RWPE2 (cell line): ENCODE measurements at regions not wholly inside any gene's neighbourhood (a gene's known extent, or its start where the extent isn't known, plus 50 kb on each side); places are given as distances from the start of the nearest gene placed in this dataset.
A peak's percentile ranks its signal among the peaks of the same experiment; 100 is the strongest.

ENCODE experiments used
- ATAC-seq: fragments of 200-7000 bp; cut with Tn5 transposase; 3 replicates; pipeline ENCODE4 v1.9.1; 2021; ENCODE audit warnings: low read depth
- DNase-seq: peaks from one replicate; pipeline ENCODE4 v3.0.0-alpha.2; 2020; ENCODE audit warnings: low spot score
- H3K27ac ChIP-seq: fragments of 450-650 bp; 2 replicates; pipeline ENCODE4 v1.5.1; 2017; ENCODE audit warnings: mild to moderate bottlenecking; ENCODE audit not compliant: poor library complexity, severe bottlenecking
- H3K27me3 ChIP-seq: fragments of 250-450 bp; sonication (Bioruptor Pico); 2 replicates; pipeline ENCODE4 v1.5.1; 2021; ENCODE audit warnings: mild to moderate bottlenecking, moderate library complexity; ENCODE audit not compliant: insufficient read depth, poor library complexity, severe bottlenecking
- H3K36me3 ChIP-seq: fragments of 250-450 bp; sonication (Bioruptor Pico); 2 replicates; pipeline ENCODE4 v1.5.1; 2020; ENCODE audit warnings: low read depth, mild to moderate bottlenecking, moderate library complexity
- H3K4me1 ChIP-seq: fragments of 250-450 bp; sonication (Bioruptor Pico); 2 replicates; pipeline ENCODE4 v1.5.1; 2021; ENCODE audit warnings: mild to moderate bottlenecking, moderate library complexity; ENCODE audit not compliant: insufficient read depth, poor library complexity, severe bottlenecking
- H3K4me3 ChIP-seq: fragments of 250-450 bp; sonication (Bioruptor Pico); 2 replicates; pipeline ENCODE4 v1.5.1; 2021; ENCODE audit warnings: mild to moderate bottlenecking, moderate library complexity; ENCODE audit not compliant: severe bottlenecking
- H3K9me3 ChIP-seq: fragments of 250-450 bp; sonication (Bioruptor Pico); 2 replicates; pipeline ENCODE4 v1.5.1; 2021; ENCODE audit warnings: mild to moderate bottlenecking, moderate library complexity; ENCODE audit not compliant: severe bottlenecking
- CTCF ChIP-seq: fragments of 450-650 bp; IDR thresholded peaks from one replicate; pipeline ENCODE4 v1.5.1; 2017; ENCODE audit warnings: mild to moderate bottlenecking, moderate library complexity; ENCODE audit not compliant: poor library complexity, severe bottlenecking

- H3K27ac ChIP-seq = no peak overlapping the region
- ATAC-seq (no peak), DNase-seq (no peak)
- no peak overlapping the region for H3K4me3 ChIP-seq
- no peak for TF ChIP-seq CTCF
- H3K4me1 ChIP-seq = peaks cover 13% of the 10 kb centered on the region
- no peaks in the 10 kb centered on the region for H3K9me3 ChIP-seq
- no peaks in the 10 kb centered on the region for H3K36me3 ChIP-seq
- H3K27me3 ChIP-seq = no peaks in the 10 kb centered on the region
Measured at GRCh38 chr7:124460555-124460954, 305.0 kb downstream of the GPR37 start.

DNA sequence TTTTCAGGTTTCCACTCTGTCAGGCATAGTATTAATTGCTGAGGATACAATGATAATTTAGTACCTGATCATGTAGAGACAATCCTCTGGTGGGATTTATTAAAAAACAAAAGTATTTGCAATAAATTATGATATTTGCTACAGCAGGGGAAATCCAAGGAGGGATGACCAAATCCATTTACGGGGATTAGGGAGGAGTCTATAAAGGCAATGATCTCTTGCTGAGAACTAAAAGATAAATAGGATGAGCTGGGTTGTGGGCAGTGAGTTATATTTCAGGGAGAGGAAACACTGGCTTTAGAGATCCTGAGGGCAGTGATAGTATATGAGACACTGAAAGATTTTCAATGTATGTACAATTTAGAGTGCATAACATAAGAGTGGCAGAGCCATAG, 305.5 kb downstream of the GPR37 start:
- DNase-seq = no peak
- Histone ChIP-seq H3K4me3 (no peak overlapping the region), H3K27ac (no peak overlapping the region), H3K36me3 (no peaks in the 10 kb centered on the region), H3K27me3 (no peaks in the 10 kb centered on the region), H3K9me3 (no peaks in the 10 kb centered on the region), H3K4me1 (peaks cover 13% of the 10 kb centered on the region)
- TF ChIP-seq CTCF = no peak
- no peak for ATAC-seq

DNA sequence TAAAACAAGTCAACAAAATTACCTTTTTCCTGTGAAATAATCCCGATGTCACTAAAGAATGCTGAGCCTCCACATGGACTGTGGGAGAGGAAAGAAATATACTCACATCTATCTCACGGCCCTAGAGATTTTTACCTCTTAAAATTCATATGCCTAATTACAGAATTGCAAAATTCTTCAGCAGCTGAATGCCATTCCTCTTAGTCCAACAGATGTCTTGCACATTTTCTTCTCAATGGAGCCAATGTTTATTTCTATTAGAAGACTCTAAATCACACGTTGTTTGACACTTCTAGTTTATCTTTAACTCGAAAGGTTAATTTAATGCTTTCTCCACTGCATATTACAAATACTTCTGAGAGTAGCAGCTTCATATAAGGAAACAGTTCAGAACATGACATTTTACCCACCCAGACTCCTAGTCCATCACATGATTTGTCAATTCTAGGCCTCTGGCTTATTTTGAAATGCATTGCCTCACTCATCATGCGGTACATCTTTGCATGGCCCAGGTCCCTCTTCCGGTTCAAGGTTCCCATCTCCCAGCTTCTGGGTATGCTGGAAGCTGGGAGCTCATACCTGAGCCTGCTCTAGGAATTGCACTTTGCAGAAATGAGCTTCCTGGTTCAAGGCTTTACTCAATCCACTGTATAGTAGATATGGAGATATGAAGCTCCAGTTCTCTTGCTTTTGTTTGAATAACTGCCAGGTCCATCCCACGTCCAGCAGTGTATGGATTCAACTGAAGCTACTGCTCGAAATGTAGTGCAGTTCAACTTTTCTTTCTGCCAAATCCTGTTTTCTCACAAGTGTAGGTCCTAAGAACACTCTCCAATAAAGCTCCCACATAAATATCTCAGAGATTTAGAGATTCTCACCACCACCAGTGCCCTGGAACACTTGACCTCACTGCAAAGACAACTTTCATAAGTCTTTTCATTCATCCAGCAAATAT, 306.2 kb downstream of the GPR37 start:
- Histone ChIP-seq H3K9me3 (no peaks in the 10 kb centered on the region), H3K4me3 (no peak overlapping the region), H3K36me3 (no peaks in the 10 kb centered on the region), H3K27me3 (no peaks in the 10 kb centered on the region), H3K27ac (no peak overlapping the region), H3K4me1 (peaks cover 13% of the 10 kb centered on the region)
- DNase-seq (no peak), ATAC-seq (peak; percentile 11; the same call in 2 of the 3 replicates)
- TF ChIP-seq CTCF = no peak

- TF ChIP-seq CTCF = no peak
- Histone ChIP-seq H3K27ac (no peak overlapping the region), H3K4me3 (no peak overlapping the region), H3K27me3 (no peaks in the 10 kb centered on the region), H3K4me1 (peaks cover 13% of the 10 kb centered on the region), H3K9me3 (peaks cover 2% of the 10 kb centered on the region), H3K36me3 (no peaks in the 10 kb centered on the region)
- DNase-seq (no peak), ATAC-seq (0 out of 3 replicates have a peak, but pooled peaks have one; percentile 19)
Measured at GRCh38 chr7:124457841-124458240, 307.8 kb downstream of the GPR37 start.

- ATAC-seq (no peak), DNase-seq (no peak)
- H3K27ac ChIP-seq = no peak overlapping the region
- H3K9me3 ChIP-seq = peaks cover 2% of the 10 kb centered on the region
- no peak for TF ChIP-seq CTCF
- H3K27me3 ChIP-seq = no peaks in the 10 kb centered on the region
- no peaks in the 10 kb centered on the region for H3K36me3 ChIP-seq
- no peak overlapping the region for H3K4me3 ChIP-seq
- peaks cover 5% of the 10 kb centered on the region for H3K4me1 ChIP-seq
Measured at GRCh38 chr7:124456286-124456685, 309.3 kb downstream of the GPR37 start.
